Lower leg skin (tissue), 3 donors: ENCODE measurements at regions not wholly inside any gene's neighbourhood (a gene's known extent, or its start where the extent isn't known, plus 50 kb on each side); places are given as distances from the start of the nearest gene placed in this dataset.

Experiments
- CTCF ChIP-seq, 3 donors: fragments of 450-650 bp; IDR thresholded peaks; one replicate each; pipeline ENCODE4 v1.5.1; 2016; ENCODE audit warnings: antibody characterized with exemption in 3 of 3, mild to moderate bottlenecking in 3 of 3, moderate library complexity in 2 of 3
- POLR2A ChIP-seq, 2 donors: fragments of 450-650 bp; IDR thresholded peaks; one replicate each; pipeline ENCODE4 v1.6.1; 2016 to 2017; ENCODE audit warnings: antibody characterized with exemption in 2 of 2, mild to moderate bottlenecking in 1 of 2, moderate library complexity in 1 of 2

- TF ChIP-seq CTCF (IDR thresholded peaks at IDR 0.05) (no peak), POLR2A (IDR thresholded peaks at IDR 0.05) (no peak)
These were observed 533.6 kb downstream of the GATA3 start for GRCh38 chr10:8588135-8588534.
